ENCODE measurements at regions not wholly inside any gene's neighbourhood (a gene's known extent, or its start where the extent isn't known, plus 50 kb on each side); places are given as distances from the start of the nearest gene placed in this dataset.

DNA sequence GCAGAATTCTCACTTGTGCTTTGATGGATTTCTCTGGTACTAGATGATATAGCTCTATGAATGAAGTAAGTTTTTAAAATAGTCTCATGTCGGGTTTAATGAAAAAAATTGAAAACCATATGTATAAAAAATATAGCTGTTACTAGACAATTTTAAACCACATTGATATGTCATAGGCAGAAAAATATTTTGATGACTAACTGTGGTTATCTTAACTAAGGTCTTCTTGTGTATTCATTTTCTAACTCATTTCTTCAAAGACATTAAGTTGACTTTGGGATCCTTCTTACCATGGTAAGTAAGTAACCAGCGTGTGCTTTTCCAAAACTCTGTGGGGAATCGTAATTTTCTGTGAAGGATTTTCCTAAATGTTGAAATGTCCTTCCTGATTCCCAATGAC, 160.9 kb upstream of the COL3A1 start:
- no peaks in the 10 kb centered on the region for H3K9me3 ChIP-seq
- no peaks in the 10 kb centered on the region for H3K36me3 ChIP-seq (ENCODE audit: low read depth)
- intact Hi-C loops (cut with DNase I, micrococcal nuclease): no loop called here
- DNase-seq (no peak), ATAC-seq (no peak)
- TF ChIP-seq CTCF (IDR thresholded peaks at IDR 0.05): no peak
- no peaks in the 10 kb centered on the region for H3K4me1 ChIP-seq (ENCODE audit: low read depth)
- no peak overlapping the region for H3K4me3 ChIP-seq

- intact Hi-C loops (cut with DNase I, micrococcal nuclease): no loop called here
- no peak for TF ChIP-seq CTCF (IDR thresholded peaks at IDR 0.05)
- H3K9me3 ChIP-seq: no peaks in the 10 kb centered on the region
- H3K4me3 ChIP-seq: no peak overlapping the region
- H3K36me3 ChIP-seq (ENCODE audit: low read depth): no peaks in the 10 kb centered on the region
- peak in 1 of 3 donors; percentile 9 for DNase-seq
- no peaks in the 10 kb centered on the region for H3K4me1 ChIP-seq (ENCODE audit: low read depth)
- peak; percentile 50 for ATAC-seq
Measured at GRCh38 chr2:188813857-188814256, 160.3 kb upstream of the COL3A1 start.

GRCh38 chr2:188819011-188819410, 155.2 kb upstream of the COL3A1 start:
- Histone ChIP-seq H3K36me3 (ENCODE audit: low read depth) (no peaks in the 10 kb centered on the region), H3K4me1 (ENCODE audit: low read depth) (no peaks in the 10 kb centered on the region)

DNA sequence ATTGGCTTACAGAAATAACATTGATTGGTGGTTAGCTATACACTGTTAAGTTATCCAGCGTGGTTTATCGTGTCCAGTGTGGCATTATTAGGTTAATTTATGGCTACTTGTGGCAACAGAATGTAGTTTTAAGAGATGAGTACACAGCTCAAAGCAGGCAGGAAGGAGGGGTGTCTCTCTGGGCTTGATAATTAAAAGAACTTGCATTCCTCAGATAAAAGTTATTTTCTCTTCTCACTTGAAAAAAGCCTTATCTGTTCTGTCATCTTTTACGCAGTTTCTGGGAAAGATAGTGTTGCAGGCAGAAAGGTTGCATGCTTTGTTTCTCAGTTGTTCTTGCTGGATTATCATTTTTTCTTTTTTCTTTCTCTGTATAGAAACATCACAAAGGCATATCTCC, 154.4 kb upstream of the COL3A1 start:
- no peak for DNase-seq
- intact Hi-C loops (cut with DNase I, micrococcal nuclease): no loop called here
- H3K36me3 ChIP-seq (ENCODE audit: low read depth): no peaks in the 10 kb centered on the region
- H3K4me1 ChIP-seq (ENCODE audit: low read depth): no peaks in the 10 kb centered on the region
- TF ChIP-seq CTCF (IDR thresholded peaks at IDR 0.05): no peak
- H3K4me3 ChIP-seq: no peak overlapping the region
- ATAC-seq: no peak
- H3K9me3 ChIP-seq: no peaks in the 10 kb centered on the region

More at GRCh38 chr2:188819011-188819410, 155.2 kb upstream of the COL3A1 start:
- TF ChIP-seq CTCF (IDR thresholded peaks at IDR 0.05): no peak
- intact Hi-C loops (cut with DNase I, micrococcal nuclease): no loop called here
- no peak for ATAC-seq
- H3K4me3 ChIP-seq: no peak overlapping the region
- H3K9me3 ChIP-seq: no peaks in the 10 kb centered on the region
- no peak for DNase-seq

- no peak for TF ChIP-seq CTCF (IDR thresholded peaks at IDR 0.05)
- intact Hi-C loops (cut with DNase I, micrococcal nuclease): no loop called here
- ATAC-seq: no peak
- DNase-seq: no peak
- no peaks in the 10 kb centered on the region for H3K9me3 ChIP-seq
- no peaks in the 10 kb centered on the region for H3K4me1 ChIP-seq (ENCODE audit: low read depth)
- no peaks in the 10 kb centered on the region for H3K36me3 ChIP-seq (ENCODE audit: low read depth)
- no peak overlapping the region for H3K4me3 ChIP-seq
Measured at GRCh38 chr2:188820576-188820975, 153.6 kb upstream of the COL3A1 start.

GRCh38 chr2:188824125-188824524, 150.0 kb upstream of the COL3A1 start:
- intact Hi-C loops (cut with DNase I, micrococcal nuclease): no loop called here
- H3K4me3 ChIP-seq: no peak overlapping the region
- no peak for DNase-seq
- H3K4me1 ChIP-seq (ENCODE audit: low read depth): no peaks in the 10 kb centered on the region
- no peaks in the 10 kb centered on the region for H3K36me3 ChIP-seq (ENCODE audit: low read depth)
- no peak for TF ChIP-seq CTCF (IDR thresholded peaks at IDR 0.05)
- no peak for ATAC-seq
- no peaks in the 10 kb centered on the region for H3K9me3 ChIP-seq
